ENCODE measurements at regions not wholly inside any gene's neighbourhood (a gene's known extent, or its start where the extent isn't known, plus 50 kb on each side); places are given as distances from the start of the nearest gene placed in this dataset.

DNA sequence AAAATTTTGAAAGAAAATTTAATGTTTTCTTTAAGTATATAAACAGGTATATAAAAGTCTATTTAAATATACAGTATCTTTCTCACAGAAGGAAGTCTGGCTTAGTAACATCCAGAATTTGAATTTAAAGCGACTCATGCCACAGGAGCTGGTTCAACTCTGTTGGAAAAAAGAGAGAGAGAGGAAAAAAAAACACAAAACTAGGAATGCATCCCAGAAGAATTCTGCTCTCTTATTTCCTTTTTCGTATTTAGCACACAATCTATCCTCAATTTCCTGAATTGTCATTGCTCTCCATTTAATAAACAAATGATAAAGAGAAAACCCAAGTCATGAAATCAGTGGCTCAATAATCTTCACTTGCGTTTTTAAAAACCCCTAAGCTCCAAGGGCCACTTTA lies 107.5 kb upstream of the SCAF8 start:
- TF ChIP-seq, protein P1, sequence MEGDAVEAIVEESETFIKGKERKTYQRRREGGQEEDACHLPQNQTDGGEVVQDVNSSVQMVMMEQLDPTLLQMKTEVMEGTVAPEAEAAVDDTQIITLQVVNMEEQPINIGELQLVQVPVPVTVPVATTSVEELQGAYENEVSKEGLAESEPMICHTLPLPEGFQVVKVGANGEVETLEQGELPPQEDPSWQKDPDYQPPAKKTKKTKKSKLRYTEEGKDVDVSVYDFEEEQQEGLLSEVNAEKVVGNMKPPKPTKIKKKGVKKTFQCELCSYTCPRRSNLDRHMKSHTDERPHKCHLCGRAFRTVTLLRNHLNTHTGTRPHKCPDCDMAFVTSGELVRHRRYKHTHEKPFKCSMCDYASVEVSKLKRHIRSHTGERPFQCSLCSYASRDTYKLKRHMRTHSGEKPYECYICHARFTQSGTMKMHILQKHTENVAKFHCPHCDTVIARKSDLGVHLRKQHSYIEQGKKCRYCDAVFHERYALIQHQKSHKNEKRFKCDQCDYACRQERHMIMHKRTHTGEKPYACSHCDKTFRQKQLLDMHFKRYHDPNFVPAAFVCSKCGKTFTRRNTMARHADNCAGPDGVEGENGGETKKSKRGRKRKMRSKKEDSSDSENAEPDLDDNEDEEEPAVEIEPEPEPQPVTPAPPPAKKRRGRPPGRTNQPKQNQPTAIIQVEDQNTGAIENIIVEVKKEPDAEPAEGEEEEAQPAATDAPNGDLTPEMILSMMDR (IDR thresholded peaks at IDR 0.05; ENCODE audit: control extremely low read depth, extremely low read depth): no peak
- Histone ChIP-seq H3K4me1 (ENCODE audit: control insufficient read depth in 5 of 5, insufficient read depth in 5 of 5, low read length in 5 of 5) (peaks cover 0 to 4% (median 0%) of the 10 kb centered on the region in 5 donors), H3K27ac (ENCODE audit: low read depth in 1 of 2, low read length in 1 of 2) (no peak overlapping the region), H3K9ac (ENCODE audit: insufficient read depth in 1 of 2, low read length in 2 of 2) (no peak overlapping the region), H3K36me3 (ENCODE audit: control insufficient read depth in 4 of 4, insufficient read depth in 4 of 4, low read length in 4 of 4) (no peaks in the 10 kb centered on the region), H3K9me3 (ENCODE audit: control insufficient read depth in 4 of 4, insufficient read depth in 3 of 4, low read length in 3 of 4) (peaks cover 0 to 2% (median 0%) of the 10 kb centered on the region in 4 donors), H3K4me3 (no peak overlapping the region), H3K27me3 (ENCODE audit: control insufficient read depth in 3 of 3, insufficient read depth in 3 of 3, low read length in 2 of 3) (no peaks in the 10 kb centered on the region)
- WGBS, 2 donors: 60 to 70% methylated on average over 3 of the region's 3 CpGs
- peak in 1 of 3 donors; percentile 48 for DNase-seq
- ATAC-seq (ENCODE audit: insufficient read depth, low FRiP score): no peak

DNA sequence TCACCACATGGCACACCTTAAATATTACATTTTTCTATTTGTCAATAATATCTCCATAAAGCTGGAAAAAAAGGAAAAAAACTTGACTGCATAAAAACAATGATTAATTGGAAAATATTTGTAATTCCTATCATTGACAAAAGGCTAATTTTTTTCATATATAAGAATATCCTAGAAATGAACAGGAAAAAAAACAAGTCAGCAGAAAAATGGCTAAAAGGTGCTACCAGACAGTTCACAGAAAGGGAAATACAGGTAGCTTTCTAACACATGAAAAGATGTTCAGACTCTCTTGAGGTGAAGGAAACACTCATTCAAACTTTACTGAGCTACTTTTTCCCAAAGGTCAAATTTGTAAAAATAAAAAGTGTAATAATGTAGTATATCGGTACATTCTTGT lies 104.1 kb upstream of the SCAF8 start:
- H3K9me3 ChIP-seq (ENCODE audit: control insufficient read depth in 4 of 4, insufficient read depth in 3 of 4, low read length in 3 of 4): peaks cover 0 to 4% (median under 1%) of the 10 kb centered on the region in 4 donors
- H3K4me1 ChIP-seq (ENCODE audit: control insufficient read depth in 5 of 5, insufficient read depth in 5 of 5, low read length in 5 of 5): peaks cover 0 to 4% (median 0%) of the 10 kb centered on the region in 5 donors
- H3K36me3 ChIP-seq (ENCODE audit: control insufficient read depth in 4 of 4, insufficient read depth in 4 of 4, low read length in 4 of 4): no peaks in the 10 kb centered on the region
- TF ChIP-seq, protein P1 (IDR thresholded peaks at IDR 0.05; ENCODE audit: control extremely low read depth, extremely low read depth): no peak
- WGBS, 2 donors: 97 to 100% methylated on average over 1 of the region's 1 CpG
- no peak overlapping the region for H3K27ac ChIP-seq (ENCODE audit: low read depth in 1 of 2, low read length in 1 of 2)
- no peak for DNase-seq
- H3K4me3 ChIP-seq: no peak overlapping the region
- no peak overlapping the region for H3K9ac ChIP-seq (ENCODE audit: insufficient read depth in 1 of 2, low read length in 2 of 2)
- H3K27me3 ChIP-seq (ENCODE audit: control insufficient read depth in 3 of 3, insufficient read depth in 3 of 3, low read length in 2 of 3): no peaks in the 10 kb centered on the region
- ATAC-seq (ENCODE audit: insufficient read depth, low FRiP score): no peak

DNA sequence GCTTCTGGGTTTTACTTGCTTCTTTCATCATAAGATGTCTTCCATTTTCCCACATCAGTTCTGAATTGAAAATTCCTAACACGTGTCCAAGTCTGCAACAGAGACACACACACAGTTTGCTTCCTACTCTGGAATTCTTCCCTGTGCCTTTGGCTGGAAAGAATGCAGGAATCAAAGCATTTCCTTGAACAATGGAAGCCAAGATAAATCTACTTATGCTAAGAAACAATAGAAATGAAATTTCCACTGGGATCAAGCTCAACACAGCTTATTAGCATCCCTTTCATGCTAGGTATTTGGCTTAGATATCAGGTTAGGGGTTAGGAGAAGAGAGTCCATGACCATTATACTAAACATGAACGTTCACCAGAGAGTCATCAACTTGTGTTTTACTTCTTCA lies 101.1 kb upstream of the SCAF8 start:
- Histone ChIP-seq H3K27me3 (ENCODE audit: control insufficient read depth in 3 of 3, insufficient read depth in 3 of 3, low read length in 2 of 3) (no peaks in the 10 kb centered on the region), H3K9ac (ENCODE audit: insufficient read depth in 1 of 2, low read length in 2 of 2) (no peak overlapping the region), H3K36me3 (ENCODE audit: control insufficient read depth in 4 of 4, insufficient read depth in 4 of 4, low read length in 4 of 4) (no peaks in the 10 kb centered on the region), H3K4me1 (ENCODE audit: control insufficient read depth in 5 of 5, insufficient read depth in 5 of 5, low read length in 5 of 5) (no peaks in the 10 kb centered on the region), H3K9me3 (ENCODE audit: control insufficient read depth in 4 of 4, insufficient read depth in 3 of 4, low read length in 3 of 4) (peaks cover 0 to 7% (median 3%) of the 10 kb centered on the region in 4 donors), H3K27ac (ENCODE audit: low read depth in 1 of 2, low read length in 1 of 2) (no peak overlapping the region), H3K4me3 (no peak overlapping the region)
- ATAC-seq (ENCODE audit: insufficient read depth, low FRiP score) (no peak), DNase-seq (no peak)
- TF ChIP-seq, protein P1 (IDR thresholded peaks at IDR 0.05; ENCODE audit: control extremely low read depth, extremely low read depth): no peak
- 51 to 80% methylated on average over 2 of the region's 2 CpGs for WGBS, 2 donors

DNA sequence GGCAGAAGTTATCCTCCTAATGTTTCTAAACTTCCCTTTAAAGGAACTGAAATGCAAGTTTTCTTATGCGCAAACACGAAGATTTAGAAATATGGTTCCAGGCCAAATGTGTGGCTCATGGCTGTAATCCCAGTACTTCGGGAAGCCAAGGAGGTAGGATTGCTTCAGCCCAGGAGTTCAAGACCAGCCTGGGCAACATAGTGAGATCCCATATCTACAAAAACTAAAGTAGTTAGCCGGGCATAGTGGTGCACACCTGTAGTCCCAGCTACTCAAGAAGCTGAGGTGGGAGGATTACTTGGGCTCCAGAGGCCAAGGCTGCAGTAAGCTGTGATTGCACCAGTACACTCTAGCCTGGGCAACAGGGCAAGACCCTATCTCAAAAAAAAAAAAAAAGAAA lies 95.8 kb upstream of the SCAF8 start:
- no peak for ATAC-seq (ENCODE audit: insufficient read depth, low FRiP score)
- no peak overlapping the region for H3K4me3 ChIP-seq
- no peaks in the 10 kb centered on the region for H3K27me3 ChIP-seq (ENCODE audit: control insufficient read depth in 3 of 3, insufficient read depth in 3 of 3, low read length in 2 of 3)
- no peak overlapping the region for H3K9ac ChIP-seq (ENCODE audit: insufficient read depth in 1 of 2, low read length in 2 of 2)
- no peaks in the 10 kb centered on the region for H3K36me3 ChIP-seq (ENCODE audit: control insufficient read depth in 4 of 4, insufficient read depth in 4 of 4, low read length in 4 of 4)
- peaks cover 0 to 7% (median 3%) of the 10 kb centered on the region in 4 donors for H3K9me3 ChIP-seq (ENCODE audit: control insufficient read depth in 4 of 4, insufficient read depth in 3 of 4, low read length in 3 of 4)
- WGBS, 2 donors: 91 to 95% methylated on average over 4 of the region's 4 CpGs
- no peaks in the 10 kb centered on the region for H3K4me1 ChIP-seq (ENCODE audit: control insufficient read depth in 5 of 5, insufficient read depth in 5 of 5, low read length in 5 of 5)
- no peak for DNase-seq
- TF ChIP-seq, protein P1 (IDR thresholded peaks at IDR 0.05; ENCODE audit: control extremely low read depth, extremely low read depth): no peak
- no peak overlapping the region for H3K27ac ChIP-seq (ENCODE audit: low read depth in 1 of 2, low read length in 1 of 2)
